ENCODE measurements at regions not wholly inside any gene's neighbourhood (a gene's known extent, or its start where the extent isn't known, plus 50 kb on each side); places are given as distances from the start of the nearest gene placed in this dataset.
A peak's percentile ranks its signal among the peaks of the same experiment; 100 is the strongest.

DNA sequence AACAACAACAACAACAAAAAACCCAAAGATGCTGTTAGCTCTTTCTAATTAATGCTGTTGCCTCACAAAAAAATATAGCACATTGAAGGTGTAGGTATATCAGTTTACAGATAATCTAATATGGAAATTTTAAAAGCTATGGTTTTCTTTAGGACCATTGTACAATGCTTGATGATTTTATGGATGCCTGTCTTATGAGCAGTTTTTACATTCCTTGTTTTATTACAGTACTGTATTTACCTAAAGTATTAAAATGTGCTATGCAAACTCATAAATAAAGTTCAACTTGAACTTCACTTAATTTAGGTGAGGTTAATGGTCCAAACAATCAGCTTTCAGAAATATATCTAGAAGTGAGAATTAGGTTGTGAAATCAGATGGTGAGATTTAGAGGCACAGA is 212.2 kb upstream of the GOLIM4 start:
- DNase-seq (ENCODE audit: low read depth), result no peak

- no peak for DNase-seq (ENCODE audit: low read depth)
Observed at GRCh38 chr3:168295027-168295426, 199.3 kb upstream of the GOLIM4 start.

- DNase-seq (ENCODE audit: low read depth), result no peak
Observed at GRCh38 chr3:168292296-168292695, 196.6 kb upstream of the GOLIM4 start.

GRCh38 chr3:168289471-168290008 is 193.8 kb upstream of the GOLIM4 start:
- no peak for DNase-seq (ENCODE audit: low read depth)

- no peak for DNase-seq (ENCODE audit: low read depth)
Observed at GRCh38 chr3:168288511-168289401, 193.0 kb upstream of the GOLIM4 start.

DNA sequence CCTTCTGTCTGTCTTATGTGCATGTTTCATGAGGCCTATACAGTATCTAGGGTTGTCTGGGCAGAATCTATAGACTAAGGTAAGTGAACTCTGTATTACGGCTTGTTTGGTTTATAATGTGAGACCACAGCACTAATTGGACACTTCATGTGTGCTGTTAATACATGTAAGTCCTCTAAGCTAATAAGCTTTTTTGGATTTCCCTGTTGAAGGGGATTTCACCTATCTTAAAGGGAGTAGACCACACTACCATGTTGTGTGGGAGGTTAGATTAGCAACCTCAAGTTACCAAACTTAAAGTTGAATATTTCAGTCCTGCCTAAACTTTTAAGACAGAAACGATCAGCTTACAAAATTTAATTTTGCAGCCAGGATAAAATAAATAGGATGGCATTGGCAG is 189.8 kb upstream of the GOLIM4 start:
- no peak for DNase-seq (ENCODE audit: low read depth)

- DNase-seq (ENCODE audit: low read depth), result no peak
Observed at GRCh38 chr3:168284728-168285127, 189.0 kb upstream of the GOLIM4 start.

DNA sequence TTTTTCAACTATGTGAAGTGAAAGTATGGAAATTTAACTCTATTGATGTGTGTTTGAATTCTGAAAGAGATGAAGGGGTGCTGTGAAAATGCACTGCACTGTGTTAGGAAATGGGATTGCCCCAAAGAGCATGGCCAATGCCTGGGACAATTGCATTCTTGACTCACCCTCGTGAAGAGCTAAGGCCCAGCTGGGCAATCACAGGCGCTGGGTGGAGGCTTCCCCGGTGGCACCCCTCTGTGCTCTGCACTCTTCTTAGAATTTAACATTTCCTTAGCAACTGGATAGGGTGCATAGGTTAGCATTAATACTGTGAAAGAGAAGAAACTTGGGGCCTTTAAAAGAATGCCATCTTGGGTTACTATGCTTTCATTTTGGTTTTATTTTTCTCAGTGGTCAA is 179.9 kb upstream of the GOLIM4 start:
- DNase-seq (ENCODE audit: low read depth), result no peak

GRCh38 chr3:168273917-168274316 is 178.2 kb upstream of the GOLIM4 start:
- no peak for DNase-seq (ENCODE audit: low read depth)

DNA sequence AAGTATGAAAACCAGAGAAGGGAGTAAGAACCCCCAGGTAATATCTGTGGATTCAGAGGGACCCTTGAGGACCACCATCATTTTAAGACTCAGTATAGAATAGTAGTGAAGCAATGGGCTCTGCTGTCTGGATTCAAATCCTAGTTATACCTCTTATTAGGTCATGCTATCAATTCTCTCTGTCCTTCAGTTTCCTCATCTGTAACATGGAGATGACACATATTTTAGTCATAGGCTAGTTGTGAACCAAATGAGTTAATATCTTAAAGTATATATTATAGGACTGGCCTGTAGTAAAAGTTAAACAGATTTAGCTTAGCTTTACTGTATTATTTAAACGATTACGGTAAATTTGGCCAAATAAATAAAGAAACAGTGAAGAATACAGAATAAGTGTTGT is 177.3 kb upstream of the GOLIM4 start:
- DNase-seq (ENCODE audit: low read depth), result no peak

DNA sequence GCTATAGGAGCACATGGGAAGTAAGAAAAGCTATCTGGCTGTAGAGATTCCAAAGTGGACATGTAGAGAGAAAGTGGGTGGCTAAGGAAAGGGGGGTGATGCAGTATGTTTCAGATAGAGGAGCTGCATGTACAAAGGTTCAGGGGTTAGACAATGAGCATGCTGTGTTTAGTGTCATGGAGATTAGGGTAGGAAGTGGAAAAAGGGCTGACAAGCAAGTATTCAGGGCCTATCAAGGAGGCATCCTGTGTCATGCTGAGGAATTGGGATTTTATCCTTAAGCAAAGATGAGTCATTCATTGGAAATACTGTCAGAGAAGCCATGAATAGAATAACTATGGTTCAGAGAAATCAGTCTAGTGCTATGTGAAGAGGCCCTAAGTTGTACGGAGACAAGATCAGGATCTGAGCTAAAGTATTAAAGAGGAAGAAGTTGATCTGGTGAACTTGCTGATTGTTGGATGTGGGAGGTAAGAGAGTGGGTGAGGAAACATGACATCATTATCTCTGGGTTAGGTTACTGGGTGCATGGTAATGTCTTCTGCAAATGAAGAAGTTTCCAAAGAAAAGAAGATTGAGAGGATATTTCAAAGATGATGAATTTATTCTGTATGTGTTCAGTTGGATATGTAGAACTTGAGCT is 176.7 kb upstream of the GOLIM4 start:
- DNase-seq (ENCODE audit: low read depth), result no peak

DNA sequence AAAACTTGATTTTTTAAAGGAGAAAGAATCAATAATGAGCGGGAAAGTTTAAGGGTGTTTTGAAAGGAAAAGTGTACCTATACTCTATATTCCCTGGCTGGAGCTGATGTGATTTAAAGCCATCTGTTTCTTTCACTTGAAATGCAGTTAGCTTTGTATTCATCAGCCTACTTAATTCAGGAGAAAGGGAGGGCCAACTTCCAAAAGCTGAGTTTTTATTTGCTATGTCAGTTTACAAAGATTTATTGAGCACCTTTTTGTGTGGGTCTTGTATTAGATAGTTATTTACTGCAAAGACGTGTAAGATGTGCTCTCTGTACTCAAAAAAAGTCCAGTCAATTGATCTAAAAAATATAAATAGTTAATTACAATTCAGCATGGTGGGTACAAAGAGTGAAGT is 176.2 kb upstream of the GOLIM4 start:
- DNase-seq (ENCODE audit: low read depth), result no peak

DNA sequence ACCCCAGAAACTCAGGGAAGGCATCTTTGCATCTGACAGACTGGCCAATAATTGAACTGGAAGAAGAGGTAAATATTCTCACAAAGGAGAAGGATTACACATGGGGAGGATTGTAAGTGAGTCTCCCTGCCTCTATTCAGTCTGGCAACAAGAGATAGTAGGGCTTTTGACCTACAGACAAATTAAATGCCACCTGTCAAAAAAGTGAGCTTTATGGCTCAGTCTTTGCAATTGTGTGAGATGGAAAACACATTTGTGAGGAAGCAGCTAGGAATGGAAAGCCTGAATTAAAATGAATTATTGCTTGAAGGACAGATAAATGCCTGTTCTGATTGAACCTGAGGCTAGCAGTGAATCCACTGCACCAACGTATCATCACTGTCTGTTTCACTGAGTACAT is 173.3 kb upstream of the GOLIM4 start:
- no peak for DNase-seq (ENCODE audit: low read depth)

DNA sequence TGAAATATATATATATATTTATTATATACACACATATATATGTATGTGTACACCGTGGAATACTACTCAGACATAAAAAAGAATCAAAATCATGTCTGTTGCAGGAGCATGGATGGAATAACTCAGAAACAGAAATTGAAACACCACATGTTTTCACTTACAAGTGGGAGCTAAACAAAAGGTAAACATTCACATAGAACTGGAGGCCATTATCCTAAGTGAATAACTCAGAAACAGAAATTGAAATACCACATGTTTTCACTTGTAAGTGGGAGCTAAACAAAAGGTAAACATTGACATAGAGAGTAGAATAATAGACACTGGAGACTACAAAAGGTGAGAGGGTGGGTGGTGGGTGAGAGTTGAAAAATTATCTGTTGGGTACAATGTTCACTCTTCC is 171.5 kb upstream of the GOLIM4 start:
- no peak for DNase-seq (ENCODE audit: low read depth)

DNA sequence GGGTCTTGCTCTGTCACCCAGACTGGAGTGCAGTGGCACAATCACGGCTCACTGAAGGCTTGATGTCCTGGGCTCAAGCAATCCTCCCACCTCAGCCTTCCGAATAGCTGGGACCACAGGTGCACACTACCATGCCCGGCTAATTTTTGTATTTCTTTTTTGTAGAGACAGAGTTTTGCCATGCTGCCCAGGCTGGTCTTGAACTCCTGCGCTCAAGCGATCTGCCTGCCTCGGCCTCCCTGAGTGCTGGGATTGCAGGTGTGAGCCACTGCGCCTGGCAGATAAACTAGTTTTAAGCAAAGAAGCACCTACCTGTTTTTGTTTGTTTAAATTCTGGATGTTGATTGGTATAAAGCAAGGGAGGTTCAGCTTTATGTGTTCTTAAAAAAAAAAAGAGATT is 170.6 kb upstream of the GOLIM4 start:
- DNase-seq (ENCODE audit: low read depth), result no peak

DNA sequence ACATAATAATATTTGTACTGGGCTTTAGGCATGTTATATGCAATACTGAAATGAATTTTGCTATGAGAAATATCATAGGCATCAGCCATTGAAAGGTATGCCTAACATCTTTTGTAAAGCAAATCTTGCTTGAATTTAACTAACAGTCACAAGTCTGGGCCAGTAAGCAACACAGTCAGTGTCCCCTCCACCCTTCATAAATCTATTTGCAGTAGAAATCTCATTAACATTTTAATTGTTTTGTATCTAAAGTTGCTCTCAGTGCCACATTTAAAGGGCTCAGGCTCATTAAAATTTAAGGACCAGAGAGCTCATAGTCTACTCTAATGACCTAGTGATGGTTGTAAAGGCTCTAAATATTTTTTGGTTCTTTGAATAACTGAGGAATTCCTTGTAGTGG is 167.2 kb upstream of the GOLIM4 start:
- DNase-seq (ENCODE audit: low read depth), result no peak

DNA sequence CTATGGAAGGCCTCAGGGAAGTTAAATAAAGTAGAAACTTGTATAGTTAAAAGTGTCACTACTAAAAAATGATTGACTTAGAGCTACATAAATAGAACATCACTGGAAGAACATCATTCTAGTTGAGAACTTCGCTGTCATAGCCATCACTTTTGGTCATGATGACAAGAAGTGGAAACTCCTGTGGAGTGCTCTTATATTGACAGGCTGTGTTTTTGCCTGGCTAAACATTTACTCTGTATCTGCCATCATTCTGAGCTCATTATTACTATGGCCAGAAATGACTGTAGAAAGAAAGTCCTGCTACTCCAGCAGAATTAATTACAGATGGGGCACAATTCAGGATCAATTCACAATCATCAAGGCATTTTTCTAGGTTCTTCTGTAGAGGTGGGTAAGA is 165.1 kb upstream of the GOLIM4 start:
- DNase-seq (ENCODE audit: low read depth), result no peak

DNA sequence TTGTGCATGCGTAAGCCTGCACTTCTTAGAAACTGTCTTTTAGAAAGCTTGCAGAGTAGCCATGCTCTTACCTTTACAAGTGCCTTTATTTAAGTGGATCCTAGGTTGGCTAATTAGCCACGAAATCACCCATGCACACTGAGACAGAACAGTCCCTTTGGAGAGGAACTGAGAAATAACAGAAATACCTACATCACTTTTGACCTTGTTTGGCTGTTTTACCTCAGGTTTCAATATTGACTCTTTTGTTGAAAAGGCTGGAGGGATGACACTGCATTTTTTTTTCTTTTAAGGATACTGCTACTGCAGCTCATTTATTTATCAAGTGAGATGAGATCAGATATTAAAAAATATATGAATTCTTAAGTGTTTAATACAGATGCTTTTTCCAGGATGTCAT is 155.6 kb upstream of the GOLIM4 start:
- DNase-seq (ENCODE audit: low read depth), result no peak

GRCh38 chr3:168250415-168250861 is 154.7 kb upstream of the GOLIM4 start:
- DNase-seq (ENCODE audit: low read depth), result no peak

GRCh38 chr3:168249550-168250414 is 154.1 kb upstream of the GOLIM4 start:
- DNase-seq (ENCODE audit: low read depth), result peak; percentile 38

GRCh38 chr3:168249205-168249549 is 153.5 kb upstream of the GOLIM4 start:
- DNase-seq (ENCODE audit: low read depth), result no peak

GRCh38 chr3:168248383-168249204 is 152.9 kb upstream of the GOLIM4 start:
- no peak for DNase-seq (ENCODE audit: low read depth)
